ENCODE measurements at regions not wholly inside any gene's neighbourhood (a gene's known extent, or its start where the extent isn't known, plus 50 kb on each side); places are given as distances from the start of the nearest gene placed in this dataset. TPM values are rescaled to one million over a fixed set of nuclear protein-coding genes. Genes with fewer than 3 reads are reported as not detected.

- Histone ChIP-seq H3K27ac (ENCODE audit: low read length) (no peak overlapping the region), H3K27me3 (ENCODE audit: control insufficient read depth, insufficient read depth, low read length) (peaks cover 19% of the 10 kb centered on the region), H3K36me3 (ENCODE audit: control insufficient read depth, insufficient read depth, low read length) (no peaks in the 10 kb centered on the region), H3K4me3 (ENCODE audit: low read depth in 2 of 2, low read length in 2 of 2) (no peak overlapping the region), H3K9me3 (ENCODE audit: control insufficient read depth, insufficient read depth, low read depth, low read length) (no peaks in the 10 kb centered on the region), H3K4me1 (ENCODE audit: control insufficient read depth, insufficient read depth, low read length) (no peaks in the 10 kb centered on the region)
- intact Hi-C loops (cut with micrococcal nuclease; ENCODE audit: unreplicated experiment) (no loop called here), in situ Hi-C loops (cut with HindIII; ENCODE audit: low pct_unique_long_range_greater_than_20kb, low sequenced_read_pairs) (no loop called here)
- ChIA-PET CTCF (interaction anchor here (0.7 kb wide), 1 partner anchor 14 kb away, joined by 4 read pairs; no protein-coding TSS in a partner anchor), POLR2A (no interaction called here)
- no TSS peak for BruUV-seq (replicated peaks)
- TF ChIP-seq CTCF (IDR thresholded peaks at IDR 0.05) (no peak), REST (IDR thresholded peaks at IDR 0.05; ENCODE audit: insufficient read depth in 1 of 2, low read depth in 2 of 2, low read length in 1 of 2) (no peak), POLR2AphosphoS5 (IDR thresholded peaks at IDR 0.05; ENCODE audit: low read depth, low read length) (no peak), TCF7L2 (IDR thresholded peaks at IDR 0.05; ENCODE audit: low read depth, low read length) (no peak), SIN3A (IDR thresholded peaks at IDR 0.05; ENCODE audit: borderline replicate concordance, insufficient read depth, low read depth, low read length) (no peak)
- ATAC-seq = no peak
- no peak for DNase-seq (ENCODE audit: low read depth, low spot score)
Observed at GRCh38 chr11:11672789-11673188, 51.0 kb upstream of the GALNT18 start.

GRCh38 chr11:11672101-11672500 is 50.3 kb upstream of the GALNT18 start:
- H3K4me3 ChIP-seq (ENCODE audit: low read depth in 2 of 2, low read length in 2 of 2) = no peak overlapping the region
- ATAC-seq = no peak
- BruUV-seq (replicated peaks) = no TSS peak
- ChIA-PET CTCF (no interaction called here), POLR2A (no interaction called here)
- TF ChIP-seq SIN3A (IDR thresholded peaks at IDR 0.05; ENCODE audit: borderline replicate concordance, insufficient read depth, low read depth, low read length) (no peak), CTCF (IDR thresholded peaks at IDR 0.05) (no peak)
- H3K4me1 ChIP-seq (ENCODE audit: control insufficient read depth, insufficient read depth, low read length) = no peaks in the 10 kb centered on the region
- DNase-seq (ENCODE audit: low read depth, low spot score) = no peak
- H3K27ac ChIP-seq (ENCODE audit: low read length) = no peak overlapping the region
- no peaks in the 10 kb centered on the region for H3K9me3 ChIP-seq (ENCODE audit: control insufficient read depth, insufficient read depth, low read depth, low read length)
- intact Hi-C loops (cut with micrococcal nuclease; ENCODE audit: unreplicated experiment) (no loop called here), in situ Hi-C loops (cut with HindIII; ENCODE audit: low pct_unique_long_range_greater_than_20kb, low sequenced_read_pairs) (no loop called here)
- H3K36me3 ChIP-seq (ENCODE audit: control insufficient read depth, insufficient read depth, low read length) = no peaks in the 10 kb centered on the region
- H3K27me3 ChIP-seq (ENCODE audit: control insufficient read depth, insufficient read depth, low read length) = peaks cover 20% of the 10 kb centered on the region

Small RNA genes in the stretch of these regions (microRNA-seq; reads per million reads assigned to microRNA genes)
- not detected for gene MIR8070 (ENCODE audit: unreplicated experiment)
